Trophoblast cell (in vitro differentiated cells and primary cell): ENCODE measurements at regions not wholly inside any gene's neighbourhood (a gene's known extent, or its start where the extent isn't known, plus 50 kb on each side); places are given as distances from the start of the nearest gene placed in this dataset.

Experiments
- DNase-seq, 2 donors: peaks; one replicate each; pipeline ENCODE4 v3.0.0-alpha.2; 2016
- H2AFZ ChIP-seq: 2 replicates; pipeline ENCODE4 v1.6.1; 2013; ENCODE audit warnings: low read length, moderate library complexity, mild to moderate bottlenecking; ENCODE audit not compliant: insufficient read depth, poor library complexity
- H2AK5ac ChIP-seq: 2 replicates; pipeline ENCODE4 v1.6.1; 2013; ENCODE audit warnings: mild to moderate bottlenecking, low read length
- H2BK120ac ChIP-seq: 2 replicates; pipeline ENCODE4 v1.6.1; 2013; ENCODE audit warnings: low read length, mild to moderate bottlenecking, moderate library complexity; ENCODE audit not compliant: insufficient read depth, poor library complexity
- H2BK12ac ChIP-seq: 2 replicates; pipeline ENCODE4 v1.6.1; 2013; ENCODE audit warnings: mild to moderate bottlenecking, low read length, moderate library complexity
- H2BK5ac ChIP-seq: 2 replicates; pipeline ENCODE4 v1.6.1; 2013; ENCODE audit warnings: low read length, low read depth, moderate library complexity, mild to moderate bottlenecking; ENCODE audit not compliant: poor library complexity
- H3K14ac ChIP-seq: 2 replicates; pipeline ENCODE4 v1.6.1; 2013; ENCODE audit warnings: mild to moderate bottlenecking, low read length
- H3K18ac ChIP-seq: 2 replicates; pipeline ENCODE4 v1.6.1; 2013; ENCODE audit warnings: mild to moderate bottlenecking, low read length
- H3K23ac ChIP-seq: 2 replicates; pipeline ENCODE4 v1.6.1; 2013; ENCODE audit warnings: low read length
- H3K27ac ChIP-seq: 2 replicates; pipeline ENCODE4 v1.5.1; 2013; ENCODE audit warnings: low read depth, mild to moderate bottlenecking, inconsistent platforms, low read length, moderate library complexity
- H3K27me3 ChIP-seq: 2 replicates; pipeline ENCODE4 v1.6.1; 2013; ENCODE audit warnings: inconsistent platforms, mild to moderate bottlenecking, low read length, moderate library complexity; ENCODE audit not compliant: insufficient read depth
- H3K36me3 ChIP-seq, 2 experiments: 1 replicate in 1 of 2; 2 replicates in 1 of 2; pipeline ENCODE4 v1.6.1; 2013; ENCODE audit warnings: low read length in 2 of 2, mild to moderate bottlenecking in 2 of 2, moderate library complexity in 1 of 2; ENCODE audit not compliant: insufficient read depth in 2 of 2, control insufficient read depth in 1 of 2
- H3K4ac ChIP-seq: 2 replicates; pipeline ENCODE4 v1.6.1; 2013; ENCODE audit warnings: low read depth, mild to moderate bottlenecking, low read length, moderate library complexity
- H3K4me1 ChIP-seq, 2 experiments: 1 replicate in 1 of 2; 2 replicates in 1 of 2; pipeline ENCODE4 v1.6.1; 2013; ENCODE audit warnings: low read length in 2 of 2, mild to moderate bottlenecking in 2 of 2, moderate library complexity in 1 of 2; ENCODE audit not compliant: insufficient read depth in 2 of 2, control insufficient read depth in 1 of 2
- H3K4me2 ChIP-seq: 2 replicates; pipeline ENCODE4 v1.6.1; 2013; ENCODE audit warnings: inconsistent platforms, mild to moderate bottlenecking, low read length, moderate library complexity
- H3K4me3 ChIP-seq: 2 replicates; pipeline ENCODE4 v1.5.1; 2013; ENCODE audit warnings: mild to moderate bottlenecking, low read depth, low read length, inconsistent platforms
- H3K79me1 ChIP-seq: one replicate; pipeline ENCODE4 v1.6.1; 2013; ENCODE audit warnings: low read length
- H3K79me2 ChIP-seq: 2 replicates; pipeline ENCODE4 v1.6.1; 2013; ENCODE audit warnings: low read length, mild to moderate bottlenecking; ENCODE audit not compliant: control insufficient read depth, insufficient read depth, poor library complexity
- H3K9ac ChIP-seq: 2 replicates; pipeline ENCODE4 v1.6.1; 2013; ENCODE audit warnings: mild to moderate bottlenecking, low read length
- H3K9me3 ChIP-seq: 2 replicates; pipeline ENCODE4 v1.6.1; 2013; ENCODE audit warnings: low read depth, mild to moderate bottlenecking, control low read depth, inconsistent platforms, low read length; ENCODE audit not compliant: insufficient read depth
- H4K12ac ChIP-seq: 2 replicates; pipeline ENCODE4 v1.6.1; 2013; ENCODE audit warnings: low read depth, mild to moderate bottlenecking, low read length, moderate library complexity
- H4K8ac ChIP-seq: 2 replicates; pipeline ENCODE4 v1.6.1; 2013; ENCODE audit warnings: low read depth, mild to moderate bottlenecking, low read length, moderate library complexity
- H4K91ac ChIP-seq: one replicate; pipeline ENCODE4 v1.6.1; 2013; ENCODE audit warnings: low read depth, mild to moderate bottlenecking, low read length, moderate library complexity
- WGBS: extraction: QIAGEN DNeasy Blood & Tissue Kit; methylation state at CpG from one replicate; pipeline ENCODE4 v1.1.7; 2013; ENCODE audit warnings: missing lambda C conversion rate; ENCODE audit not compliant: insufficient read length, insufficient coverage; ENCODE audit errors: extremely low coverage; 5-methylcytosine and 5-hydroxymethylcytosine counted together

GRCh38 chr4:125262502-125262901 is 52.3 kb upstream of the FAT4 start:
- no peak overlapping the region for H3K27ac ChIP-seq
- no peak overlapping the region for H4K91ac ChIP-seq
- no peaks in the 10 kb centered on the region for H3K9me3 ChIP-seq
- no peak overlapping the region for H2AK5ac ChIP-seq
- H4K8ac ChIP-seq, result no peak overlapping the region
- DNase-seq, result no peak
- no peak overlapping the region for H3K4me3 ChIP-seq
- H2AFZ ChIP-seq, result no peak overlapping the region
- H3K4me1 ChIP-seq, result no peaks in the 10 kb centered on the region
- no peaks in the 10 kb centered on the region for H3K27me3 ChIP-seq
- no peak overlapping the region for H4K12ac ChIP-seq
- no peak overlapping the region for H3K18ac ChIP-seq
- no peak overlapping the region for H3K14ac ChIP-seq
- no peaks in the 10 kb centered on the region for H3K79me2 ChIP-seq
- no peak overlapping the region for H2BK5ac ChIP-seq
- no peak overlapping the region for H3K4ac ChIP-seq
- no peak overlapping the region for H3K4me2 ChIP-seq
- H2BK12ac ChIP-seq, result no peak overlapping the region
- no peaks in the 10 kb centered on the region for H3K79me1 ChIP-seq
- H2BK120ac ChIP-seq, result no peak overlapping the region
- no peak overlapping the region for H3K9ac ChIP-seq
- H3K36me3 ChIP-seq, result no peaks in the 10 kb centered on the region
- H3K23ac ChIP-seq, result no peak overlapping the region

GRCh38 chr4:125262079-125262478 is 52.7 kb upstream of the FAT4 start:
- Histone ChIP-seq H3K9ac (no peak overlapping the region), H2AFZ (no peak overlapping the region), H3K23ac (no peak overlapping the region), H4K8ac (no peak overlapping the region), H3K27ac (no peak overlapping the region), H3K14ac (no peak overlapping the region), H3K79me1 (no peaks in the 10 kb centered on the region), H3K4me3 (no peak overlapping the region), H2BK5ac (no peak overlapping the region), H4K12ac (no peak overlapping the region), H3K4ac (no peak overlapping the region), H2BK120ac (no peak overlapping the region), H2AK5ac (no peak overlapping the region), H3K18ac (no peak overlapping the region), H2BK12ac (no peak overlapping the region), H4K91ac (no peak overlapping the region), H3K4me2 (no peak overlapping the region), H3K9me3 (no peaks in the 10 kb centered on the region), H3K4me1 (no peaks in the 10 kb centered on the region), H3K36me3 (no peaks in the 10 kb centered on the region), H3K27me3 (no peaks in the 10 kb centered on the region), H3K79me2 (no peaks in the 10 kb centered on the region)
- no CpG with 5 or more reads among the region's 2 CpGs for WGBS
- no peak for DNase-seq

- Histone ChIP-seq H3K79me1 (no peaks in the 10 kb centered on the region), H3K23ac (no peak overlapping the region), H3K4ac (no peak overlapping the region), H3K27me3 (no peaks in the 10 kb centered on the region), H3K9ac (no peak overlapping the region), H3K79me2 (no peaks in the 10 kb centered on the region), H3K36me3 (no peaks in the 10 kb centered on the region), H3K4me1 (no peaks in the 10 kb centered on the region), H2AK5ac (no peak overlapping the region), H4K12ac (no peak overlapping the region), H4K8ac (no peak overlapping the region), H2BK12ac (no peak overlapping the region), H3K18ac (no peak overlapping the region), H3K4me2 (no peak overlapping the region), H4K91ac (no peak overlapping the region), H2AFZ (no peak overlapping the region), H2BK120ac (no peak overlapping the region), H3K27ac (no peak overlapping the region), H3K4me3 (no peak overlapping the region), H3K14ac (no peak overlapping the region), H3K9me3 (no peaks in the 10 kb centered on the region), H2BK5ac (no peak overlapping the region)
- DNase-seq, result peak in 1 of 2 donors; percentile 19
- WGBS, result no CpG with 5 or more reads among the region's 1 CpG
These were observed 60.6 kb upstream of the FAT4 start for GRCh38 chr4:125254106-125254505.

GRCh38 chr4:125244848-125245450 is 69.8 kb upstream of the FAT4 start:
- no peak overlapping the region for H3K18ac ChIP-seq
- no peak overlapping the region for H4K8ac ChIP-seq
- H3K27ac ChIP-seq, result no peak overlapping the region
- WGBS, result no CpG with 5 or more reads among the region's 2 CpGs
- no peak overlapping the region for H3K9ac ChIP-seq
- H3K23ac ChIP-seq, result no peak overlapping the region
- H3K14ac ChIP-seq, result no peak overlapping the region
- no peak overlapping the region for H4K12ac ChIP-seq
- H3K9me3 ChIP-seq, result no peaks in the 10 kb centered on the region
- no peaks in the 10 kb centered on the region for H3K79me1 ChIP-seq
- no peak overlapping the region for H2BK120ac ChIP-seq
- H2BK5ac ChIP-seq, result no peak overlapping the region
- no peak overlapping the region for H2BK12ac ChIP-seq
- no peak overlapping the region for H2AK5ac ChIP-seq
- H3K27me3 ChIP-seq, result no peaks in the 10 kb centered on the region
- H4K91ac ChIP-seq, result no peak overlapping the region
- no peaks in the 10 kb centered on the region for H3K36me3 ChIP-seq
- H3K4ac ChIP-seq, result no peak overlapping the region
- no peak overlapping the region for H3K4me3 ChIP-seq
- H3K79me2 ChIP-seq, result no peaks in the 10 kb centered on the region
- no peak overlapping the region for H2AFZ ChIP-seq
- DNase-seq, result peak in 1 of 2 donors; percentile 48
- H3K4me1 ChIP-seq, result peaks cover 0 to 2% of the 10 kb centered on the region in 2 experiments
- no peak overlapping the region for H3K4me2 ChIP-seq
